VCaP (cell line): ENCODE measurements at regions not wholly inside any gene's neighbourhood (a gene's known extent, or its start where the extent isn't known, plus 50 kb on each side); places are given as distances from the start of the nearest gene placed in this dataset.
"Not testable (repeated sequence)": the region's sequence is repeated elsewhere in the genome, so short reads cannot be mapped to it uniquely, and the experiment has no call there.

Experiments
- H3K27ac ChIP-seq: fragments of 450-650 bp; 2 replicates; pipeline ENCODE4 v1.5.1; 2017
- TF ChIP-seq, protein P1 (sequence below): fragments of 450-650 bp; conservative IDR thresholded peaks from 2 replicates; pipeline ENCODE4 v1.5.1; 2017; ENCODE audit warnings: mild to moderate bottlenecking, moderate library complexity

DNA sequence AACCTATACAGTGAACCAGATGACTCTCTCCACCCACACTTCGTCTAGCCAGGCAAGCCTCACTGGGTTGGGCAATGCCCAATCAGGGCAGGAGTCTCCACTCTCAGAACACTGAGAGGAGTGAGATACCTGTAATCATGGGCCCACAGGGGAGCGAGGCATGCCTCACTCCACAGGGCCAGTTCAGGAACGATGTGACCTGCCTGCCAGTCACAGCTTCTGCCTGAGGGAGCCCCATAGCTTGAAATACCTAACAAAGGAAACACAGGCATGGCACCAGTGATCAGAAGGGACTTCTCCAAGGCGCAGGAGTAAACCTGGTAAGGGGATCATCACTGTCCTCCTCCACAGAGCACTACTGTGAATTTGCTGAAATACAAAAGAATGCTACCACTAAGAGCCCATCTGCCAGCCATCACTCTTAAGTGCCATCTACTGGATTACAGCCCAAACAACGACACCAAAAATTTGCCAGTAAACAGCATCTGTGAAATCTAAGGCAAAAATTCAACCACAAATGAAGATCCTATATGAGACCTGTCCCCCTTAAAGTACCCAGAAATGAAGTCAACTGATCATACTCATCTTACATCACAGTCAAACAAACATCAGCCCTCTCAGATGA, 689.9 kb upstream of the SEMA6D start:
- TF ChIP-seq, protein P1, sequence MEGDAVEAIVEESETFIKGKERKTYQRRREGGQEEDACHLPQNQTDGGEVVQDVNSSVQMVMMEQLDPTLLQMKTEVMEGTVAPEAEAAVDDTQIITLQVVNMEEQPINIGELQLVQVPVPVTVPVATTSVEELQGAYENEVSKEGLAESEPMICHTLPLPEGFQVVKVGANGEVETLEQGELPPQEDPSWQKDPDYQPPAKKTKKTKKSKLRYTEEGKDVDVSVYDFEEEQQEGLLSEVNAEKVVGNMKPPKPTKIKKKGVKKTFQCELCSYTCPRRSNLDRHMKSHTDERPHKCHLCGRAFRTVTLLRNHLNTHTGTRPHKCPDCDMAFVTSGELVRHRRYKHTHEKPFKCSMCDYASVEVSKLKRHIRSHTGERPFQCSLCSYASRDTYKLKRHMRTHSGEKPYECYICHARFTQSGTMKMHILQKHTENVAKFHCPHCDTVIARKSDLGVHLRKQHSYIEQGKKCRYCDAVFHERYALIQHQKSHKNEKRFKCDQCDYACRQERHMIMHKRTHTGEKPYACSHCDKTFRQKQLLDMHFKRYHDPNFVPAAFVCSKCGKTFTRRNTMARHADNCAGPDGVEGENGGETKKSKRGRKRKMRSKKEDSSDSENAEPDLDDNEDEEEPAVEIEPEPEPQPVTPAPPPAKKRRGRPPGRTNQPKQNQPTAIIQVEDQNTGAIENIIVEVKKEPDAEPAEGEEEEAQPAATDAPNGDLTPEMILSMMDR: peak; percentile 69
- no peak overlapping the region for H3K27ac ChIP-seq

DNA sequence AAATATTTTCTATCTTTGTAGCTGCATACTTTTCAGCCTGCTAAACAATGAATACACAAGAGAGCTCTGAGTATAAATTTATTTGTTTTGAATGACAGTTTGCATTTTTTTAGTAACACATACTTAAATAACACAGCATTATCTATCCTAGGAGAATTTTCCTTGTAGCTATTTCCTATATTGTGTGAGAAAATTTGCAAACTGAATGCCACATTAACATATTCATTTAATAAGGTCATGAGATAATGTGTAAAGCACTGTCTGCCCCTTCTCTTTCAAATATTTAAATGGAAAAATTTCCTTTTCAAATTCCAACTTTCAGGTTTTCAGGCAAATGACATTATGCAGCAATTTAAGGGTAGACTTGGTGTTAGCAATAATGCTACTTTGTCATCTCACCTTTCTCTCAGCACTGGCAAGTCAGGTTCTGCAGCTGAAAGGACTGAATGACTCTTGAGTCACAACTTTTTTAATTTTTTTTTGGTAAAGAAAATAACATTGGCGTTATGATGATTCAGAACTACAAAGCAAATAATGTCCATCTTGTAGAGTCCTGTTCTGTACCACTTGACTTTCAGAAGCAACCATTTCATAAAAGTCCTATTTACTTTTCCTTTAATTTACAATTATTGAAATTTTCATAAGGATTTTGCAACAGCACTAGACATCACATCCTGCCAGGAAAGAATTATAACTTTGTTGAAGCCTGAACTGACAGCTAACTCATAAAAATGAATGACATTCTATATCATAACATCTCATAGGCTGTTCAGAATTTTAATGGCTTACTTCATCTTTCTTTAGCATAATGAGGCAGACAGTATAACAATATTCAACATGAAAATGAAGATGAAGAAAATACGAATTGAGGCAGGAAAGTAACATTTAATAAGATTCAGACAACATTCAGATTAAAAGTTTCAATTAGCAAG, 681.6 kb upstream of the SEMA6D start:
- no peak overlapping the region for H3K27ac ChIP-seq
- TF ChIP-seq, protein P1: no peak

DNA sequence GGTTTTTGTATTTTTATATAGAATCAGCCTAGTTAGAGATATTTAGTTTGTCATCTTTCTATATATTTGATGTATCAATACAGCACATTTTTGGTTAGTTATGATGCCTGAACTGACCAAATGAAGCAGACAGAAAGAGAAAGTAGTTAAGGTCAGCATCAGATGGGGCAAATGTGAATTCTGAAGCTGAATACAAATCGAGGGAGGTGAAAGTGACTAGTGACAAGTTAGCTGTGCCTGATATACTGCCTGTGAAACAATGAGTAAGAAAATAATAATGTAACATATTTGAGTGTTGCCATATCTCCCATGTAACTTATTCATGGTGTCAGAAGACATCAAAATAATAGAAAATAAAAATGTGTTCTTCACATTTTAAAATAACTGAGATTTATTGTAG, 680.3 kb upstream of the SEMA6D start:
- TF ChIP-seq, protein P1: no peak
- no peak overlapping the region for H3K27ac ChIP-seq

DNA sequence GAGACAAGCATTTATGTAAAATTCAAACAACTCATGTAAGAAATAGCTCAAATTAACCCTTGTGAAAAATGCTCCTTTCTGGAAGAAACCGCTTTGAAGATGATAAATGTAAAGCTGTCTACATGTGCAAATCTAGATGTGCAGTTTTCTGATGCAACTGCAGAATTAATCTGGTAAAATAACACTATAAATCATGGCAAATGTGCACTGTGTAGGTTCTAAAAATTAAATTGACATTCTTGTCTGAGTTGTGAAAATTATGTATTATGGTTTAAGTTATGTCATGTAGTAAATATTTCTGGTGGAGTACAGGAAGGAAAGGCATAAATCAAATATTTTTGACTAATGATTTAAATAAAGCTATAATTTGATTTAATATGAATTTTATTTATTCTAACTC, 678.1 kb upstream of the SEMA6D start:
- H3K27ac ChIP-seq: no peak overlapping the region

DNA sequence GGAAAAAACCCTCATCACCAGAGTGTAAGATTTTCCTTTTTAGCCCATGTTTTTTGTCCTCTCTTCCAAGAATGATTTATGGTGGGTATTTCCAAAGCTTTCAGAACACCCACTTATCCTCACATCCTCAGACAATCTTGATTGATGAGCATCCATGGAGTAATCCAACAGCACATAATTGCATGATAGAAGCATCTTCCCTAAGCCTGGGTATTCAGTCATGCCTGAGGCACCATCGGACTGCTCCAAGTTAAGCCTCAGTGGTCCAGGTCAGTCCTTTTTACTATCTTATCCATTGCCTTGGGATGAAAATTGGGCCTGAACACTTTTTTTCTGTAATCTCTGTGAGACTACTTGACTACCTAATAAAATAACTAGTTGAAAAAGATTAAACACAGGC, 676.0 kb upstream of the SEMA6D start:
- no peak overlapping the region for H3K27ac ChIP-seq
- TF ChIP-seq, protein P1: no peak

More for the DNA sequence above, 678.1 kb upstream of the SEMA6D start:
- TF ChIP-seq, protein P1: no peak

DNA sequence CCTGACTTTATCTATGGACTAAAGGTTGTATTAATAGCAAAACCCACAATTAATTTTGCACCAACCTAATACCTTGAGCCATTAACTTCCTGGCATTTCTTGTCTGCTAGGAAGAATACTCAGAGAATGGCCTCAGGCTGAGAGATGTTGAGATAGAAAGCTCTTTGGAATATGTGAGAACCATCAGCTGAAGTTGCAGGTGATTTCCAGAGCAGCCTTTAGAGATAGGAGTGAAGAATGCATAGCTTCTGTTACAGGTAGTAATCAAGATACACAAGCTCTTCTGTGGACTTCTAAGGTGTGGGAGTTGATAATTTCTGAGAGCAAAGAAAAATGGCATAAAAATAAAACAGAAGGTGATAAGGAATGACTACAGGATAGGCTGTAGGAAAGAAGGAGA, 669.3 kb upstream of the SEMA6D start:
- H3K27ac ChIP-seq: not testable (repeated sequence)

DNA sequence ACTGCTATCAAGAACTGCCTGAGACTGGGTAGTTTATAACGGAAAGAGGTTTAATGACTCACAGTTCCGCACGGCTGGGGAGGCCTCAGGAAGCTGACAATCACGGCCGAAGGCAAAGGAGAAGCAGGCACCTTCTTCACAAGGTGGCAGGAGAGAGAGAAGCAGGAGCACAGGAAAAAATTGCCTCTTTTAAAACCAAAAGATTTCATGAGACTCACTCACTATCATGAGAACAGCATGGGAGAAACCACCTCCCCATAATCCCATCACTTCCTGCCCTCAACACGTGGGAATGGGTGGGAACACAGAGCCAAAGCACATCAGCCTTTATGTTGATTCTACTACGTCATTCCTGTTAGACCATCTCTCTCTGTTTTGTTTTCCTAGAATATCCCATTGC, 650.9 kb upstream of the SEMA6D start:
- TF ChIP-seq, protein P1: no peak
- no peak overlapping the region for H3K27ac ChIP-seq

DNA sequence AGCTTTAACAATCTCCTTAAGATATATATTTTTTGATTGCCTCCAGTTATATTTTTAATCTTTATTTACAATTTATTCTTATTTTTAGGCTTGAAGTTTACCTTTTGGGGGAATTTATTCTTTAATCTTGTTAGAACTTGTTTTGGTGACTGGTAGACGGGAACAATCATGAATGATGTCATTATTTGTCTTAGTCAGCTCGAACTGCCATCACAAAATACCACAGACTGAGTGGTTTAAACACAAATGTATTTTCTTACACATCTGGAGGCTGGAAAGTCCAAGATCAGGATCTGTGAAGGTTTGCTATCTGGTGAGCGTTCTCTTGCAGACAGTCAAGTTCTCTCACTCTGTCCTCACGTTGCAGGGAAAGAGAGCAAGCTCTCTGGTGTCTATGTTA, 639.5 kb upstream of the SEMA6D start:
- not testable (repeated sequence) for H3K27ac ChIP-seq
